ENCODE measurements at regions not wholly inside any gene's neighbourhood (a gene's known extent, or its start where the extent isn't known, plus 50 kb on each side); places are given as distances from the start of the nearest gene placed in this dataset.

GRCh38 chr18:44028109-44028508 is 652.6 kb upstream of the SETBP1 start:
- TF ChIP-seq, protein P1, sequence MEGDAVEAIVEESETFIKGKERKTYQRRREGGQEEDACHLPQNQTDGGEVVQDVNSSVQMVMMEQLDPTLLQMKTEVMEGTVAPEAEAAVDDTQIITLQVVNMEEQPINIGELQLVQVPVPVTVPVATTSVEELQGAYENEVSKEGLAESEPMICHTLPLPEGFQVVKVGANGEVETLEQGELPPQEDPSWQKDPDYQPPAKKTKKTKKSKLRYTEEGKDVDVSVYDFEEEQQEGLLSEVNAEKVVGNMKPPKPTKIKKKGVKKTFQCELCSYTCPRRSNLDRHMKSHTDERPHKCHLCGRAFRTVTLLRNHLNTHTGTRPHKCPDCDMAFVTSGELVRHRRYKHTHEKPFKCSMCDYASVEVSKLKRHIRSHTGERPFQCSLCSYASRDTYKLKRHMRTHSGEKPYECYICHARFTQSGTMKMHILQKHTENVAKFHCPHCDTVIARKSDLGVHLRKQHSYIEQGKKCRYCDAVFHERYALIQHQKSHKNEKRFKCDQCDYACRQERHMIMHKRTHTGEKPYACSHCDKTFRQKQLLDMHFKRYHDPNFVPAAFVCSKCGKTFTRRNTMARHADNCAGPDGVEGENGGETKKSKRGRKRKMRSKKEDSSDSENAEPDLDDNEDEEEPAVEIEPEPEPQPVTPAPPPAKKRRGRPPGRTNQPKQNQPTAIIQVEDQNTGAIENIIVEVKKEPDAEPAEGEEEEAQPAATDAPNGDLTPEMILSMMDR (IDR thresholded peaks at IDR 0.05; ENCODE audit: insufficient read depth, missing control alignments): no peak
- no peak for DNase-seq (ENCODE audit: insufficient read length, low spot score)
- no peak for FAIRE-seq

- TF ChIP-seq, protein P1 (IDR thresholded peaks at IDR 0.05; ENCODE audit: insufficient read depth, missing control alignments): no peak
- FAIRE-seq (no peak), DNase-seq (ENCODE audit: insufficient read length, low spot score) (no peak)
These were observed 649.6 kb upstream of the SETBP1 start for GRCh38 chr18:44031063-44031462.

GRCh38 chr18:44033144-44033701 is 647.5 kb upstream of the SETBP1 start:
- TF ChIP-seq, protein P1 (IDR thresholded peaks at IDR 0.05; ENCODE audit: insufficient read depth, missing control alignments): no peak
- FAIRE-seq (no peak), DNase-seq (ENCODE audit: insufficient read length, low spot score) (no peak)

- TF ChIP-seq, protein P1 (IDR thresholded peaks at IDR 0.05; ENCODE audit: insufficient read depth, missing control alignments): no peak
- DNase-seq (ENCODE audit: insufficient read length, low spot score) (no peak), FAIRE-seq (no peak)
These were observed 645.1 kb upstream of the SETBP1 start for GRCh38 chr18:44035554-44035953.

- FAIRE-seq (no peak), DNase-seq (ENCODE audit: insufficient read length, low spot score) (no peak)
- TF ChIP-seq, protein P1 (IDR thresholded peaks at IDR 0.05; ENCODE audit: insufficient read depth, missing control alignments): no peak
These were observed 644.2 kb upstream of the SETBP1 start for GRCh38 chr18:44036501-44036900.

DNA sequence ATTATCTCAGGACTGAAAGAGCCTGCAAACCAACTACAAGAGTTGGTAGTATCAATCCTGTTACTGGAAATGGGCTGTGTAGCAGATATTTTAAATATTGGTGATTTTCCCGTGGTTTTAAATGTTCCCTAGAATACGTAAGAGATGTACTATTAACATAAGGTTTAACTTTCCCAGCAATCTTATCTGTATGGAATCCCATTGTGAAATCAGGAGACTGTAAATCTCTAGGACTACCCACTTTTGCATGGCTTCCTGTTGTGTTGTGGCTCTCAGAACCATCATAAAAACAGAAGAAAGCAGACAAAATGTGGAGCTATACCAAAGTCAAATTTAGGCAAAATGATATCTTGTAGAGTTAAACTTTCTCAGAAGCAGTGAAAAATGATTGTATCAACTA is 641.5 kb upstream of the SETBP1 start:
- TF ChIP-seq, protein P1 (IDR thresholded peaks at IDR 0.05; ENCODE audit: insufficient read depth, missing control alignments): no peak
- FAIRE-seq: no peak
- no peak for DNase-seq (ENCODE audit: insufficient read length, low spot score)

DNA sequence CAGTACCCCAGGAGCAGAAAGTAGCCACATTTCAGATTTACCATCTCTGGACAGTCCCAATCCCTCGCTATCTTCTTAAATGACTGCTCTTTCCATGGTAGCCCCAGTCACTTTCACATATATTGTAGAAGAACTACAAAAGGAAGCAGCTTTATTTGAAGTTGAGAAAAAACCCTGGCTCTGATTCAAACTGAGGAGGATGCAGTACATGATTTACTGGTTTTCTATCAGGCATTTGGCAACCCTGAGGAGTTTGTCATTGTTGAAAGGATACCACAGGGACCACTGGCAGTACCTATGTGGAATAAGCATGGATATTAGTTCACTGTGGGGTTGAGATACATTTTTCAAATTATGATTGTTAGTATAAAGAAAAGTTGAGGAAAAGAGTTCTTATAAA is 640.9 kb upstream of the SETBP1 start:
- TF ChIP-seq, protein P1 (IDR thresholded peaks at IDR 0.05; ENCODE audit: insufficient read depth, missing control alignments): no peak
- FAIRE-seq (no peak), DNase-seq (ENCODE audit: insufficient read length, low spot score) (no peak)

All from D721Med (cell line).